ENCODE measurements at regions not wholly inside any gene's neighbourhood (a gene's known extent, or its start where the extent isn't known, plus 50 kb on each side); places are given as distances from the start of the nearest gene placed in this dataset.
A peak's percentile ranks its signal among the peaks of the same experiment; 100 is the strongest.

DNA sequence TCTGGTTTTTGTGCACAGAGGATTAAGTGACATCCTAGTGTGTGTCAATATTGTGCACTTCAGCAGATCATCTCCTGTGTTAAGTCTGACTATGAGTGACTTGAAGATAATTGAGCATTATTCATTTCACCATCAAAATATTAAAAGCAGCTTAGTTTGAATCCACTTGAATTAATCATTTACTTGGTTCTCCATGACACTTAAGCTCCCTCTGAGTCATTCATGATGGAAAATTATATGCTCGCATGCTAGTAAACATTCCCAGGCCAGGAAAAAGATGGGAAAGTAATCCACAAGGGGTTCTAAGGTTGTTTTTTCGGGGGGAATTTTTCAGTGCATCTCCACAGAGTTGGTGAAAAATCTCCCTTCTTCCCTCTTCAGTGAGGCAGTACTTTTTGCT, 97.2 kb upstream of the EOLA2 start:
- peaks cover 22% of the 10 kb centered on the region for H3K9me3 ChIP-seq (ENCODE audit: control insufficient read depth, low read length)
- DNase-seq (ENCODE audit: low read depth): no peak
- no peak overlapping the region for H3K9ac ChIP-seq (ENCODE audit: low read length)
- H3K36me3 ChIP-seq (ENCODE audit: control insufficient read depth, insufficient read depth, low read length, severe bottlenecking): no peaks in the 10 kb centered on the region
- peak overlapping the region; percentile 34 for H3K4me3 ChIP-seq (ENCODE audit: low read length)
- H3K4me1 ChIP-seq (ENCODE audit: control insufficient read depth, insufficient read depth, low read length): peaks cover 17% of the 10 kb centered on the region
- no peaks in the 10 kb centered on the region for H3K27me3 ChIP-seq (replicated peaks; ENCODE audit: control insufficient read depth, insufficient read depth, low read length)

- Histone ChIP-seq H3K9me3 (ENCODE audit: control insufficient read depth, low read length) (peaks cover 22% of the 10 kb centered on the region), H3K36me3 (ENCODE audit: control insufficient read depth, insufficient read depth, low read length, severe bottlenecking) (no peaks in the 10 kb centered on the region), H3K4me1 (ENCODE audit: control insufficient read depth, insufficient read depth, low read length) (peaks cover 17% of the 10 kb centered on the region), H3K9ac (ENCODE audit: low read length) (no peak overlapping the region), H3K27me3 (replicated peaks; ENCODE audit: control insufficient read depth, insufficient read depth, low read length) (no peaks in the 10 kb centered on the region), H3K4me3 (ENCODE audit: low read length) (peak overlapping the region; percentile 34)
- DNase-seq (ENCODE audit: low read depth): peak; percentile 66
These were observed 97.9 kb upstream of the EOLA2 start for GRCh38 chrX:150036181-150036580.

GRCh38 chrX:150036641-150037040, 98.3 kb upstream of the EOLA2 start:
- no peak for DNase-seq (ENCODE audit: low read depth)
- H3K27me3 ChIP-seq (replicated peaks; ENCODE audit: control insufficient read depth, insufficient read depth, low read length): no peaks in the 10 kb centered on the region
- H3K4me1 ChIP-seq (ENCODE audit: control insufficient read depth, insufficient read depth, low read length): peaks cover 17% of the 10 kb centered on the region
- H3K9ac ChIP-seq (ENCODE audit: low read length): no peak overlapping the region
- H3K36me3 ChIP-seq (ENCODE audit: control insufficient read depth, insufficient read depth, low read length, severe bottlenecking): no peaks in the 10 kb centered on the region
- H3K4me3 ChIP-seq (ENCODE audit: low read length): no peak overlapping the region
- H3K9me3 ChIP-seq (ENCODE audit: control insufficient read depth, low read length): peaks cover 22% of the 10 kb centered on the region

- H3K4me1 ChIP-seq (ENCODE audit: control insufficient read depth, insufficient read depth, low read length): peaks cover 17% of the 10 kb centered on the region
- H3K9ac ChIP-seq (ENCODE audit: low read length): no peak overlapping the region
- DNase-seq (ENCODE audit: low read depth): no peak
- peaks cover 22% of the 10 kb centered on the region for H3K9me3 ChIP-seq (ENCODE audit: control insufficient read depth, low read length)
- H3K4me3 ChIP-seq (ENCODE audit: low read length): no peak overlapping the region
- no peaks in the 10 kb centered on the region for H3K36me3 ChIP-seq (ENCODE audit: control insufficient read depth, insufficient read depth, low read length, severe bottlenecking)
- no peaks in the 10 kb centered on the region for H3K27me3 ChIP-seq (replicated peaks; ENCODE audit: control insufficient read depth, insufficient read depth, low read length)
These were observed 98.8 kb upstream of the EOLA2 start for GRCh38 chrX:150037041-150037440.

DNA sequence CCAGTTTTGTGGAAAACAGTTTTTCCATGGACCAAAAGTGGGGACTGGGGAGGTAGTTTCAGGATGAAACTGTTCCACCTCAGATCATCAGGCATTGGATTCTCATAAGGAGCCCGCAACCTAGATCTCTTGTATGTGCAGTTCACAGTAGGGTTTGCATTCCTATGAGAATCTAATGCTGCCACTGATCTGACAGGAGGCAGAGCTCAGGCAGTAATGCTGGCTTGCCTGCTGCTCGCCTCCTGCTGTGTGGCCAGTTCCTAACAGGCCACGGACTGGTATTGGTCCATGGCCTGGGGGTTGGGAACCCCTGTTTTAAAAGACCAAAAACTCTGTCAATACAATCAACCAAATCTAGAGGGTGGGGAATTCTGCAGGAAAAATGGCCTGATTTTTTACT, 100.0 kb upstream of the EOLA2 start:
- Histone ChIP-seq H3K9me3 (ENCODE audit: control insufficient read depth, low read length) (peaks cover 24% of the 10 kb centered on the region), H3K4me3 (ENCODE audit: low read length) (no peak overlapping the region), H3K27me3 (replicated peaks; ENCODE audit: control insufficient read depth, insufficient read depth, low read length) (no peaks in the 10 kb centered on the region), H3K36me3 (ENCODE audit: control insufficient read depth, insufficient read depth, low read length, severe bottlenecking) (no peaks in the 10 kb centered on the region), H3K9ac (ENCODE audit: low read length) (no peak overlapping the region), H3K4me1 (ENCODE audit: control insufficient read depth, insufficient read depth, low read length) (peaks cover 9% of the 10 kb centered on the region)
- no peak for DNase-seq (ENCODE audit: low read depth)

DNA sequence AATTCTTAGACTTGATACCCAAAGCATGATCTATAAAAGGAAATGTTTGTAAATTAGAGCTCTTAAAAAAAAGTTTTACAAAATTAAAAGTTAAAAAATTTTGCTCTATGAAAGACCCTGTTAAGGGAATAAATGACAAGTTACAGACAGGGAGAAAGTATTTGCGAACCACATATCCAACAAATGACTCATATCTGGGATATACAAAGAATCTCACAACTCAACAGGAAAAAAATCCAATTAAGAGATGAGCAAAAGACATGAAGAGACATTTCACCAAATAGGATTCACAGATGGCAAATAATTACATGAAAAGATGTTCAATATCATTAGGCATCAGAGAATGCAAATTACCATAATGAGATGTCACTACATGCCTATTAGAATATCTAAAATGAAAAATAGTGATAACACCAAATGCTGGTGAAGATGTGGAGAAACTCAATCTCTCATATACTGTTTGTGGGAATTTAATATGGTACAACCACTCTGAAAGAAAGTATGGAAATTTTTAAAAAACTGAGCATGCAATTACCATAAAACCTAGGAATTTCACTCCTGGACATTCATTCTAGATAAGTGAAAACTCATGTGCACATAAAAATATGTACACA, 100.8 kb upstream of the EOLA2 start:
- no peak for DNase-seq (ENCODE audit: low read depth)
- Histone ChIP-seq H3K9me3 (ENCODE audit: control insufficient read depth, low read length) (peaks cover 20% of the 10 kb centered on the region), H3K9ac (ENCODE audit: low read length) (no peak overlapping the region), H3K4me1 (ENCODE audit: control insufficient read depth, insufficient read depth, low read length) (peaks cover 9% of the 10 kb centered on the region), H3K27me3 (replicated peaks; ENCODE audit: control insufficient read depth, insufficient read depth, low read length) (no peaks in the 10 kb centered on the region), H3K36me3 (ENCODE audit: control insufficient read depth, insufficient read depth, low read length, severe bottlenecking) (no peaks in the 10 kb centered on the region), H3K4me3 (ENCODE audit: low read length) (no peak overlapping the region)

DNA sequence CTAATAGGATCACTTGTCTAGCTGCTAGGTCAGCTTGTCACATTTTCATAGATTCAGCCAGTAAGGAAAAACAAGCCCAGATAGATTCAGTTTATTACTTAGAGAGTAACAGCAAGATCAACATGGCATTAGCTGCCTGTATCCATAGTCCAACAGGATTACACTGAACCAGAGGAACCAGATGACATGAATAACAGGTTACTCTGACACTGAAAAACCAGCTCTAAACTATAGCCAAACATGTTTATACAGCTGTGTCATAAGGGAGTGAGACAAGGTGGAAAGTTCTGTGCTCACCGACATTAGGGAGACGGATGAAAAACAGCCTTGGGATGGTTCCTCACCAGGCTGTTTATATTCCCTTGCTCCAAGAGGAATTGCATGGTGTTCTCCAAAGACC, 102.9 kb upstream of the EOLA2 start:
- DNase-seq (ENCODE audit: low read depth): no peak
- no peak overlapping the region for H3K4me3 ChIP-seq (ENCODE audit: low read length)
- H3K27me3 ChIP-seq (replicated peaks; ENCODE audit: control insufficient read depth, insufficient read depth, low read length): peaks cover under 1% of the 10 kb centered on the region
- H3K4me1 ChIP-seq (ENCODE audit: control insufficient read depth, insufficient read depth, low read length): peaks cover 4% of the 10 kb centered on the region
- H3K9ac ChIP-seq (ENCODE audit: low read length): no peak overlapping the region
- H3K36me3 ChIP-seq (ENCODE audit: control insufficient read depth, insufficient read depth, low read length, severe bottlenecking): no peaks in the 10 kb centered on the region
- peaks cover 7% of the 10 kb centered on the region for H3K9me3 ChIP-seq (ENCODE audit: control insufficient read depth, low read length)

DNA sequence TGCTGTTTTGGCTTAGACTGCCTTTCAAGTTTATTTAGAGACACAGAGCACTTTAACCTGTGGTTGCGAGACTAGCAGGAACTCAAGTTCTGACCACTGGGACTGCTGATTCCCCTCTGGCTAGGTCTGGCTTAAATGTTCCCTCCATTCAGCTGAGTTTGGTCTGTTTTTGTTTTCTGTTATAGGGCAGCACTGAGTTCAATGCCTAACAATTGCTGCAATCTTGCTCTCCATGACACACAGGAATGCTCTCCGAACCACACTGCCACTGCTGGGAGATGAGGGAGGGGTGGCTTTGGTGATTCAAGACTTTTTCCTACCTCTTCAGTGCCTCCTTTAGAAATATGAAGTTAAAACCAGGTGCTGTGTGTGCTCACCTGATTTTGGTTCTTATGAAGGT, 106.3 kb upstream of the EOLA2 start:
- Histone ChIP-seq H3K4me3 (ENCODE audit: low read length) (no peak overlapping the region), H3K4me1 (ENCODE audit: control insufficient read depth, insufficient read depth, low read length) (peaks cover 3% of the 10 kb centered on the region), H3K36me3 (ENCODE audit: control insufficient read depth, insufficient read depth, low read length, severe bottlenecking) (no peaks in the 10 kb centered on the region), H3K27me3 (replicated peaks; ENCODE audit: control insufficient read depth, insufficient read depth, low read length) (peaks cover 4% of the 10 kb centered on the region), H3K9ac (ENCODE audit: low read length) (no peak overlapping the region), H3K9me3 (ENCODE audit: control insufficient read depth, low read length) (peaks cover 7% of the 10 kb centered on the region)
- DNase-seq (ENCODE audit: low read depth): peak; percentile 32

- DNase-seq (ENCODE audit: low read depth): no peak
- Histone ChIP-seq H3K27me3 (replicated peaks; ENCODE audit: control insufficient read depth, insufficient read depth, low read length) (peaks cover 24% of the 10 kb centered on the region), H3K9ac (ENCODE audit: low read length) (no peak overlapping the region), H3K9me3 (ENCODE audit: control insufficient read depth, low read length) (peaks cover 5% of the 10 kb centered on the region), H3K36me3 (ENCODE audit: control insufficient read depth, insufficient read depth, low read length, severe bottlenecking) (no peaks in the 10 kb centered on the region), H3K4me1 (ENCODE audit: control insufficient read depth, insufficient read depth, low read length) (peaks cover 7% of the 10 kb centered on the region), H3K4me3 (ENCODE audit: low read length) (no peak overlapping the region)
These were observed 109.5 kb upstream of the EOLA2 start for GRCh38 chrX:150047818-150048217.

DNA sequence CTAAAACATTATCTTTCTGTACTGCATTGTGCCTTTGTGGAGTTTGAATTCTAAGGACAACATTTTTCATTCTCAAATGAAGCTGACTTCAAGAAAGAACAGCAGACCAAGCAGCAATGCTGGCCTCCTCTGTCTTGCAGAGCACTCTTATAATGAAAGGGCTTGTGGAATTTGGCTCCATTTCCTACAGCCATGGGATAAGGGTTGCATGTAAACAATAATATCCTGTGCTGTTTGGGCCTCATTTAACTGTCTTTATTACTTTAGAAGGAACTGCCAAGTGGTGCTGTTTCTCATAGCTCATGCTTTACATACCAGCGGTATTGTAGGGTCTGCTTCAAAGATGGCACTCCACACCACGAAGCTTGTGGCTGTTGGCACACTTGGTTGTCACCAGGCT, 111.4 kb upstream of the EOLA2 start:
- Histone ChIP-seq H3K9ac (ENCODE audit: low read length) (no peak overlapping the region), H3K4me1 (ENCODE audit: control insufficient read depth, insufficient read depth, low read length) (peaks cover 7% of the 10 kb centered on the region), H3K36me3 (ENCODE audit: control insufficient read depth, insufficient read depth, low read length, severe bottlenecking) (no peaks in the 10 kb centered on the region), H3K9me3 (ENCODE audit: control insufficient read depth, low read length) (peaks cover 5% of the 10 kb centered on the region), H3K4me3 (ENCODE audit: low read length) (no peak overlapping the region), H3K27me3 (replicated peaks; ENCODE audit: control insufficient read depth, insufficient read depth, low read length) (peaks cover 24% of the 10 kb centered on the region)
- peak; percentile 57 for DNase-seq (ENCODE audit: low read depth)

DNA sequence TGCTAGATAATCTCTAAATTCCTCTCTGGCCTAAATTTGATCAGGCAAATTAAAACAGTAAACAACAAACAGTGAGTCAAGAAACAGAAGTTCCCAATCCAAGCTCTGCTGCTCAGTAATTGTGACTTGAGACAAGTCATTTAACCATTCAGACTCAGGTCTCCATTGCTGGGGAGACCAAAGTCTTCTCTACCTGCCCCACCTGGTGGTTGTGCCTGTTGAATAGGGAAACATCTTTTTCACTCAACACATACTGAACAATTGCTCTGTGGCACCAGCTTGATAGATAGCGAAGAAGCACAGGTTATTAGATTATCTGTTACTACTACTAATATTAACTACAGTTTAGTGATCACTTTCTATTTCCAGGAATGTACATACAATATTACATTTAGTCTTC, 112.1 kb upstream of the EOLA2 start:
- H3K36me3 ChIP-seq (ENCODE audit: control insufficient read depth, insufficient read depth, low read length, severe bottlenecking): no peaks in the 10 kb centered on the region
- peaks cover 24% of the 10 kb centered on the region for H3K27me3 ChIP-seq (replicated peaks; ENCODE audit: control insufficient read depth, insufficient read depth, low read length)
- H3K4me3 ChIP-seq (ENCODE audit: low read length): no peak overlapping the region
- H3K9ac ChIP-seq (ENCODE audit: low read length): no peak overlapping the region
- peaks cover under 1% of the 10 kb centered on the region for H3K9me3 ChIP-seq (ENCODE audit: control insufficient read depth, low read length)
- DNase-seq (ENCODE audit: low read depth): no peak
- H3K4me1 ChIP-seq (ENCODE audit: control insufficient read depth, insufficient read depth, low read length): peaks cover 7% of the 10 kb centered on the region

DNA sequence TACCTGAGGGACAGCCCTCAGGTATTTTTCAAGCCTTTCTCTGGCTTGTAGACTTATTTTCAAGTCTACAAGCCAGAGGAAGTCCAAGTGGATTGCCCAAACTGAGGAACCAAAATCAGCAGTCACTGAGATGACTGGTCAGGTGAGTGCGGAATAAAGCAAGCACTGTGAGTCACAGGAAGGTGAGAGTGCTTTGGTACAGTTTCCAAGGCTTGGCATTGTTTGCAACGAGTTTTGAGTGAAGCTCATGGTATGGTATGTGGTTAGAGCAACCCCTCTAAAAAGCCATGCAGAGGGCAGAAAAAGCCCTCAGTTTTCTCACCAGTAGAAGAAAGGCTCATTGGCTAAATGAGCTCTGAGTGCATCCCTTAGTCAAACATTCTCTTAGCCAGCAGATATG, 112.8 kb upstream of the EOLA2 start:
- DNase-seq (ENCODE audit: low read depth): no peak
- Histone ChIP-seq H3K36me3 (ENCODE audit: control insufficient read depth, insufficient read depth, low read length, severe bottlenecking) (no peaks in the 10 kb centered on the region), H3K4me1 (ENCODE audit: control insufficient read depth, insufficient read depth, low read length) (peaks cover 7% of the 10 kb centered on the region), H3K9ac (ENCODE audit: low read length) (no peak overlapping the region), H3K9me3 (ENCODE audit: control insufficient read depth, low read length) (no peaks in the 10 kb centered on the region), H3K4me3 (ENCODE audit: low read length) (no peak overlapping the region), H3K27me3 (replicated peaks; ENCODE audit: control insufficient read depth, insufficient read depth, low read length) (peaks cover 24% of the 10 kb centered on the region)

Data from adipocyte (in vitro differentiated cells).